GM18519 (cell line): ENCODE measurements at regions not wholly inside any gene's neighbourhood (a gene's known extent, or its start where the extent isn't known, plus 50 kb on each side); places are given as distances from the start of the nearest gene placed in this dataset.
"Not testable (repeated sequence)": the region's sequence is repeated elsewhere in the genome, so short reads cannot be mapped to it uniquely, and the experiment has no call there.

Source experiments
- ATAC-seq: cut with Tn5 transposase; IDR thresholded peaks from one replicate; pipeline ENCODE4 v1.9.1; 2021; ENCODE audit warnings: mild to moderate bottlenecking, moderate library complexity; ENCODE audit not compliant: unreplicated experiment, low FRiP score

GRCh38 chr9:41839786-41840185 is 289.4 kb downstream of the CNTNAP3B start:
- not testable (repeated sequence) for ATAC-seq

GRCh38 chr9:41838953-41839352 is 290.3 kb downstream of the CNTNAP3B start:
- not testable (repeated sequence) for ATAC-seq

GRCh38 chr9:41838562-41838851 is 290.7 kb downstream of the CNTNAP3B start:
- not testable (repeated sequence) for ATAC-seq

GRCh38 chr9:41837684-41838561 is 291.3 kb downstream of the CNTNAP3B start:
- ATAC-seq = not testable (repeated sequence)

GRCh38 chr9:41833108-41833507 is 296.1 kb downstream of the CNTNAP3B start:
- ATAC-seq = not testable (repeated sequence)

- ATAC-seq = not testable (repeated sequence)
Observed at GRCh38 chr9:41824723-41825122, 304.5 kb downstream of the CNTNAP3B start.

- ATAC-seq = not testable (repeated sequence)
Observed at GRCh38 chr9:41802706-41803105, 326.5 kb downstream of the CNTNAP3B start.

GRCh38 chr9:41798684-41799083 is 330.5 kb downstream of the CNTNAP3B start:
- not testable (repeated sequence) for ATAC-seq

GRCh38 chr9:41790719-41791363 is 338.4 kb downstream of the CNTNAP3B start:
- ATAC-seq = not testable (repeated sequence)

GRCh38 chr9:41790007-41790406 is 339.2 kb downstream of the CNTNAP3B start:
- not testable (repeated sequence) for ATAC-seq

GRCh38 chr9:41789387-41789786 is 339.8 kb downstream of the CNTNAP3B start:
- ATAC-seq = not testable (repeated sequence)

GRCh38 chr9:41787951-41788350 is 341.3 kb downstream of the CNTNAP3B start:
- ATAC-seq = not testable (repeated sequence)

- ATAC-seq = not testable (repeated sequence)
Observed at GRCh38 chr9:41787270-41787669, 342.0 kb downstream of the CNTNAP3B start.

- not testable (repeated sequence) for ATAC-seq
Observed at GRCh38 chr9:41784006-41784405, 345.2 kb downstream of the CNTNAP3B start.

- not testable (repeated sequence) for ATAC-seq
Observed at GRCh38 chr9:41783070-41783810, 346.0 kb downstream of the CNTNAP3B start.

GRCh38 chr9:41781899-41782298 is 347.3 kb downstream of the CNTNAP3B start:
- ATAC-seq = not testable (repeated sequence)

- ATAC-seq = not testable (repeated sequence)
Observed at GRCh38 chr9:41779897-41780406, 349.3 kb downstream of the CNTNAP3B start.

GRCh38 chr9:41779192-41779591 is 350.0 kb downstream of the CNTNAP3B start:
- ATAC-seq = not testable (repeated sequence)

- ATAC-seq = not testable (repeated sequence)
Observed at GRCh38 chr9:41778535-41779071, 350.6 kb downstream of the CNTNAP3B start.

GRCh38 chr9:41777536-41777935 is 351.7 kb downstream of the CNTNAP3B start:
- not testable (repeated sequence) for ATAC-seq
